GM10266 (cell line): ENCODE measurements at regions not wholly inside any gene's neighbourhood (a gene's known extent, or its start where the extent isn't known, plus 50 kb on each side); places are given as distances from the start of the nearest gene placed in this dataset.

ENCODE experiments used
- DNase-seq: peaks from one replicate; pipeline ENCODE4 v3.0.0; 2012; ENCODE audit errors: extremely low spot score
- TF ChIP-seq, protein P1 (sequence below): IDR thresholded peaks from 2 replicates; pipeline ENCODE4 v1.5.1; 2012; ENCODE audit warnings: mild to moderate bottlenecking, low read depth; ENCODE audit not compliant: control insufficient read depth, insufficient read depth; ENCODE audit errors: missing control alignments

DNA sequence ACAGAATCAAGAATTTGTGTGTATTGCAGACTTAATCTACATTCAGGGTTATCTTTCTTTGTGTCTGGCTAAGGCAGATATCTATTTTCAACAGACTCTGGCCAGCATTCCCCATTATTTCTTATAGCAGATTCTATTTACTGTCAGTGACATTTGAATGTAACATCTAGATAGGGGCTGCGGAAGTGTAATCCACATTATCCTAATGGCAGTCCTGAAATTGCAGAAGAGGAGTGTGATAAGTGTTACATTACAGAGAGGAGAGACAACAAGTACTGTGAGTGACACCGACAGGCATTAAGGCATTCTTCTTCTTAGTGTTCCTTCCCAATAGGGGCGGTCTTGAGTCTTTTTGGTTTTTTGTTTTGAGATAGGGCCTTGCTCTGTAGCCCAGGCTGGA is 598.2 kb upstream of the NXPH2 start:
- no peak for DNase-seq
- TF ChIP-seq, protein P1, sequence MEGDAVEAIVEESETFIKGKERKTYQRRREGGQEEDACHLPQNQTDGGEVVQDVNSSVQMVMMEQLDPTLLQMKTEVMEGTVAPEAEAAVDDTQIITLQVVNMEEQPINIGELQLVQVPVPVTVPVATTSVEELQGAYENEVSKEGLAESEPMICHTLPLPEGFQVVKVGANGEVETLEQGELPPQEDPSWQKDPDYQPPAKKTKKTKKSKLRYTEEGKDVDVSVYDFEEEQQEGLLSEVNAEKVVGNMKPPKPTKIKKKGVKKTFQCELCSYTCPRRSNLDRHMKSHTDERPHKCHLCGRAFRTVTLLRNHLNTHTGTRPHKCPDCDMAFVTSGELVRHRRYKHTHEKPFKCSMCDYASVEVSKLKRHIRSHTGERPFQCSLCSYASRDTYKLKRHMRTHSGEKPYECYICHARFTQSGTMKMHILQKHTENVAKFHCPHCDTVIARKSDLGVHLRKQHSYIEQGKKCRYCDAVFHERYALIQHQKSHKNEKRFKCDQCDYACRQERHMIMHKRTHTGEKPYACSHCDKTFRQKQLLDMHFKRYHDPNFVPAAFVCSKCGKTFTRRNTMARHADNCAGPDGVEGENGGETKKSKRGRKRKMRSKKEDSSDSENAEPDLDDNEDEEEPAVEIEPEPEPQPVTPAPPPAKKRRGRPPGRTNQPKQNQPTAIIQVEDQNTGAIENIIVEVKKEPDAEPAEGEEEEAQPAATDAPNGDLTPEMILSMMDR = no peak

GRCh38 chr2:139374296-139374850 is 594.2 kb upstream of the NXPH2 start:
- TF ChIP-seq, protein P1 = no peak
- no peak for DNase-seq

DNA sequence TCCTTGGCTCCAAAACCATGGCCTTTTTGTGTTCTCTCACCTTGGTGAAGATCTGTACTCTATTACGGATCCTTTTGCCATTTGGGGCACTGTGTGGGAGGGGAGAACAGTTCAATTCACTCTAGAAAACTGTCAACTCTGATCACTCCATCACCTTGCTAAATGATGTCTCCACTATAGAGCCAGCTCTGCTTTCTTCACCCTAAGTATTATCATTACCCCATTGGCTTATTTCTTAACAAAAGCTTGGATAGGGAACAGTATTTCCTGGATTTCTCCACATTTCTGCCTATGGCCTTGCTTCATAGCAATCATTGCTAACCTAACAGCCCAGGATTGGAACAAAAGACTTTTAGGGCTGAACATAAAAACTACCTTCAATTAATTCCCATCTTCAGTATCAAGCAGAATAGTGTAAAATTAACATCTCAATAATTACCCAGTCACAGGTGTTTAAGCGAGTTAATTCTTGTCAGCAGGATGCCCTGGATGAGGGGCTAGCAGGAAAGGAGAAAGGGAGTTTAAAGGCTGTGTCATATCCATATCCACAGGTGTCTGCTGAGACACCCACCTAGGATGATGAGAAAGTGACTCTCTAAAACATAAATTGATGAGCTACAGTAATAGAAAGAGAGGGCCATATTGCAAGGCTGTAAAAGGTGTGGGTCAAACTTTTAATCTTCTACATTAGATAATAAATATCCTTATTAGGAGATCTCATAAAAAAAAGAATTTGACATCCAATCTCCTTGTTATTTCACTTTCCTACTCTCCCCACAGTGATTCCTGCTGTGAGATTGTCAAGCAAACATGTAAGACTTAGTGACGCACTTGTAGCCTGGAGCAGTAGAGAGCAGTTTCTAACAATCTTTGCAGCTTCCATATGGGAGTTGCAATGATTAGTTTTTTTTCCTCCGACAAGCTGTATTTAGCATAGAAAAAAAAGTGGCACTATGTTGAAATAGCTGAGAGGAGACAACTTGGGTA is 589.5 kb upstream of the NXPH2 start:
- TF ChIP-seq, protein P1 = no peak

DNA sequence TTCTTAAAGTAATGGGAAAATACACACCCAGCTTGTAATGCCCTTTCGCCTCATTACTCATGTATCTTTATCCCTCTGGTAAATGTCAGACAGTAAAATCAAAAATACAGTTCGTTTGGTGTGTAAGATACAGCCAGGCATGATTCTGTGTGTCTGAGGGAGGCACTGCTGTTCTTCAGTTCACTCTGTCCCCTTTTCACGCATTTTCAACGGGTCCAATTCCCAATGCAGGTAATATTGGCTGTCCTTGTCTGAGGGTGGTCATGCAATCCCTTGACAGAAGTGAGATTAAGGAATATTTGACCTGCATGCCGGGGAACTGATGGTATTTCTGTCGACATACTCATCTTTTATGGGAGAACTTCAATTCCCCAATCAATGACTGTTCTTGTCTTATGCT is 587.2 kb upstream of the NXPH2 start:
- TF ChIP-seq, protein P1 = no peak
- no peak for DNase-seq

More for the DNA sequence above, 589.5 kb upstream of the NXPH2 start:
- DNase-seq = no peak

- TF ChIP-seq, protein P1 = no peak
- no peak for DNase-seq
These were observed 586.5 kb upstream of the NXPH2 start for GRCh38 chr2:139366681-139367080.

GRCh38 chr2:139365189-139365588 is 585.0 kb upstream of the NXPH2 start:
- DNase-seq = no peak
- TF ChIP-seq, protein P1 = no peak

GRCh38 chr2:139360654-139361053 is 580.5 kb upstream of the NXPH2 start:
- TF ChIP-seq, protein P1 = no peak
- no peak for DNase-seq
